Effector memory CD8-positive, alpha-beta T cell (primary cell): ENCODE measurements at regions not wholly inside any gene's neighbourhood (a gene's known extent, or its start where the extent isn't known, plus 50 kb on each side); places are given as distances from the start of the nearest gene placed in this dataset.
"Not testable (repeated sequence)": the region's sequence is repeated elsewhere in the genome, so short reads cannot be mapped to it uniquely, and the experiment has no call there.

Experiments
- ATAC-seq: fragments of 150-1000 bp; cut with Tn5 transposase; replicated peaks from 2 replicates; pipeline ENCODE4 v1.10.0; 2021; ENCODE audit warnings: mild to moderate bottlenecking, moderate library complexity
- DNase-seq, 3 experiments: peaks; one replicate each; pipeline ENCODE4 v3.0.0; 2021
- H3K27ac Mint-ChIP-seq, 2 donors: one replicate each; pipeline ENCODE4 v1.8.0; 2022; ENCODE audit warnings: mild to moderate bottlenecking in 2 of 2, mixed read lengths in 2 of 2, moderate library complexity in 2 of 2
- H3K27me3 Mint-ChIP-seq, 2 donors: one replicate each; pipeline ENCODE4 v1.8.0; 2022; ENCODE audit warnings: mixed read lengths in 2 of 2
- H3K36me3 Mint-ChIP-seq: one replicate; pipeline ENCODE4 v1.8.0; 2022; ENCODE audit warnings: mild to moderate bottlenecking, moderate library complexity, mixed read lengths; ENCODE audit not compliant: insufficient read depth
- H3K4me1 Mint-ChIP-seq, 2 donors: one replicate each; pipeline ENCODE4 v1.8.0; 2022; ENCODE audit warnings: low read depth in 2 of 2, mixed read lengths in 2 of 2
- H3K4me3 Mint-ChIP-seq, 2 donors: one replicate each; pipeline ENCODE4 v1.8.0; 2022; ENCODE audit warnings: mild to moderate bottlenecking in 2 of 2, mixed read lengths in 2 of 2, moderate library complexity in 2 of 2
- H3K9me3 Mint-ChIP-seq, 2 donors: one replicate each; pipeline ENCODE4 v1.8.0; 2022; ENCODE audit warnings: mixed read lengths in 2 of 2

DNA sequence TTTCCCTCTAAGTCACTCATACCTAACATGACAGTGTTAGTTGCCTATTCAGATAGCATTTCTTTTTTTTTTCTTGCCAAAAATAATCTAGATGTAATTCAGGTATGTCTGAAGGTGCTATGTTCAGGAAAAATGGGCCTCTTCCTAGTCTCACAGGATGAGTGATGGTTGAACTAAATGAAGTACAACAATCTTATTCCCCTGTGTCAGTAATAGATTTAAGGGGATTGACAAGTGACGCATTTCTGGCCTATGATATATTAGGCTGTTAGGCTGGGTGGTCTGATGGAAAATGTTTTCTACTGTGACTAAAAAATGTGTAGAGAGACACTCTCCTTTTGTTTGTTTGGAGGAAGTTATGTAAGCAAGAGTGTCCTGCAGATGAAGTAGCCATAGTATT lies 878.7 kb upstream of the SLITRK1 start:
- Mint-ChIP-seq H3K27ac (no peak overlapping the region), H3K4me1 (no peaks in the 10 kb centered on the region), H3K9me3 (peaks cover 0 to 6% of the 10 kb centered on the region in 2 donors), H3K36me3 (no peaks in the 10 kb centered on the region), H3K4me3 (no peak overlapping the region), H3K27me3 (no peaks in the 10 kb centered on the region)
- no peak for DNase-seq
- no peak for ATAC-seq

DNA sequence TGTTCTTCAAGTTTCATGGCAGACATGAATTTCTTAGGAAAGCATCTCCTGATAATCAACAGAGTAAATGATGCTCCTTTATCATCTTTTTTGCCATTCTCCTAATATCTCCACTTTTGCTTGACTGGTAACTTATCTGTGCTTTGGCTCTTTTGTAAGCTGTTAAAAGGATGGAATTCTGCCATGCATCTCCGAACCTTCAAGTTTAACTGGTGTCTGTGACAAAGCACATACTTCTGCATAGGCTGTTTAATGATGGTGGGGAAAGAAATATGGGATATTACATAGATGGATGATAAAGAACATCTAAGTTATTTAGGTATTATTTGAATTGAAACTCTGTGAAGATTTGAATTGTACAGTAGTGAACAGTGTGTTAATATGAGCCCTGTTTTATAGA lies 866.9 kb upstream of the SLITRK1 start:
- Mint-ChIP-seq H3K4me3 (no peak overlapping the region), H3K36me3 (no peaks in the 10 kb centered on the region), H3K27me3 (no peaks in the 10 kb centered on the region), H3K4me1 (no peaks in the 10 kb centered on the region), H3K9me3 (peaks cover 0 to 9% of the 10 kb centered on the region in 2 donors), H3K27ac (no peak overlapping the region)
- ATAC-seq, result no peak
- no peak for DNase-seq

DNA sequence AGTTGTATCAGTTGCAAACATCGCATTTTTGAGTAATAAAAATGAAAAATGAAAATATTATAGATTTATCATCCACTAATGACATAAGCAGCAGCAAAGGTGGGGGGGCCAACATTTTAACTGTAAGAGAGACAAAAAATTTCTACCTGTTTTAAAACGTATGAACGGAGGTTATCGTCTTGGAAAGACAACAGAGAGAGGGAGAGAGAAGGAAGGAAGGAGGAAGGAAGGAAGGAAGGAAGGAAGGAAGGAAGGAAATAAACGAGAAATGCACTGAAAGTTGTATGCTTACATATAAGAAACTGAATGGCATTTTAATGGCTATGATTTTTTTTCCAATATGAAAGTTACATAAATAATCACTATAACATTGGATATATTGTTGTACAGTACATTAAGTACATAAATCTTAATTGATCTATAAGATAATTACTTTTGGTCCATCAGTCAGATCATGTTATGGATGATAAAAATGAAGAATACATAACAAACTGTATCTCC lies 862.8 kb upstream of the SLITRK1 start:
- Mint-ChIP-seq H3K4me3 (no peak overlapping the region), H3K27me3 (no peaks in the 10 kb centered on the region), H3K27ac (no peak overlapping the region), H3K9me3 (peaks cover 0 to 7% of the 10 kb centered on the region in 2 donors), H3K4me1 (no peaks in the 10 kb centered on the region), H3K36me3 (no peaks in the 10 kb centered on the region)
- ATAC-seq (no peak), DNase-seq (no peak)

- no peaks in the 10 kb centered on the region for H3K27me3 Mint-ChIP-seq
- no peaks in the 10 kb centered on the region for H3K4me1 Mint-ChIP-seq
- no peak for ATAC-seq
Measured at GRCh38 chr13:84744203-84744602, 861.9 kb upstream of the SLITRK1 start.

GRCh38 chr13:84741253-84741652 lies 859.0 kb upstream of the SLITRK1 start:
- ATAC-seq (no peak), DNase-seq (no peak)
- H3K4me1 Mint-ChIP-seq, result no peaks in the 10 kb centered on the region
- H3K4me3 Mint-ChIP-seq, result no peak overlapping the region
- H3K9me3 Mint-ChIP-seq, result peaks cover 0 to 3% of the 10 kb centered on the region in 2 donors
- H3K36me3 Mint-ChIP-seq, result no peaks in the 10 kb centered on the region
- H3K27ac Mint-ChIP-seq, result no peak overlapping the region
- no peaks in the 10 kb centered on the region for H3K27me3 Mint-ChIP-seq

More at GRCh38 chr13:84744203-84744602, 861.9 kb upstream of the SLITRK1 start:
- no peak for DNase-seq
- H3K36me3 Mint-ChIP-seq, result no peaks in the 10 kb centered on the region
- H3K9me3 Mint-ChIP-seq, result peaks cover 0 to 5% of the 10 kb centered on the region in 2 donors
- H3K4me3 Mint-ChIP-seq, result no peak overlapping the region
- no peak overlapping the region for H3K27ac Mint-ChIP-seq

DNA sequence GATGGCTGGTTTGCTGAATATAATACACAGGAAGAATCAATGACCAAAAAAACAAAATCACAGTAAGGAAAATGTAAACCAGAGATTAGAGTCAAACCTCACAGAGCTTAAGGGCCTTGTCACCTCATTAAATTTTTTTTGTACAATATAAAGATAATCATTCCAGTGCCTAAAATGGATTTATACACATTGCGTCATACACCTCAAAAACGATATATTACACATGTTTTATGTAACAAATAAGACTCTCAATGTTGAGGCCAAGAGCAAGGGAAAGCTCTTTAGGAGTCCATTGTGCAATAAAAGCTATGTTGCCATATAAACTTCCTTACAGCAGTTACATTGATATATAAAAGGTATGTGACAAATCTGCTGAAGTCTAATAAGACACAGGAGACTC lies 856.7 kb upstream of the SLITRK1 start:
- Mint-ChIP-seq H3K36me3 (no peaks in the 10 kb centered on the region), H3K4me3 (no peak overlapping the region), H3K27me3 (no peaks in the 10 kb centered on the region)

DNA sequence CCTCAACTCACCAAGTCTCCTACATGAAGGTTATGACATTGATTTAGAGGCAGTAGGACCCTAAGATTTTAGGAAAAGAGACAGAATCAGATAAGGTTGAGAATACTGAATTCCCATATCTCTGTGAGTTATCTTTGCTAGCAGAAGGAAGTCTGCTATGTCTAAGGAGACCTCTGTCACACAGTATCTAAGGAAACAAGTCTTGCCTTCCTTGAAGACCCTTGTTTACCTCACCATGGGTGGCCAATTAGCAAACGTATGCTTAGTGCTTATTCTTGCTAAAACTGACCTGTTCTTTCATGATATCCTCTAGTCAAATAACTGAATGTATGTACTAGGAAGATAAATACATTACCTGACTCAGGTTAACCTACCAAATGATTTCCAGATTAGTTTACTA lies 855.4 kb upstream of the SLITRK1 start:
- no peak overlapping the region for H3K4me3 Mint-ChIP-seq
- H3K4me1 Mint-ChIP-seq, result no peaks in the 10 kb centered on the region
- ATAC-seq, result no peak
- peaks cover 0 to 3% of the 10 kb centered on the region in 2 donors for H3K9me3 Mint-ChIP-seq
- no peak for DNase-seq
- no peaks in the 10 kb centered on the region for H3K36me3 Mint-ChIP-seq
- no peak overlapping the region for H3K27ac Mint-ChIP-seq
- no peaks in the 10 kb centered on the region for H3K27me3 Mint-ChIP-seq

More for the DNA sequence above, 856.7 kb upstream of the SLITRK1 start:
- peaks cover 0 to 3% of the 10 kb centered on the region in 2 donors for H3K9me3 Mint-ChIP-seq
- no peak for DNase-seq
- no peak overlapping the region for H3K27ac Mint-ChIP-seq
- ATAC-seq, result no peak
- no peaks in the 10 kb centered on the region for H3K4me1 Mint-ChIP-seq

DNA sequence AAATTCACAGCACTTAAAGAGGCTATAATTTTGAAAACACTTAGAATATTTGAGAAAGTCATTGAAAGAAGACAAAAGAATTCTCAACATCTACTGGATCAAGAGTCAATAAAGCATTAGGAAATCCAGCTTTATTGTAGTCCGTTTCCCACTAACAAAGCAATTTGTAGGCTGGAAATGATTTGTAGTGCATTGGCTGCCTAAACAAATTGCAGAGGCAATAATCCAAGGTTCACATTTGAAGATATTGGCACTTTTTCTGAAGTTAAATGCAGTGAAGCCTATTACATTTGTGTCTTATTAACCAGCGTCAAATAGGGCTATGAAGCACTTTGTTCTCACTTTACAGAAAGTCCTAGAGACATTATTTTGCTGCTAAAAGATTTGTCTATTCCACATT lies 848.1 kb upstream of the SLITRK1 start:
- DNase-seq (no peak), ATAC-seq (no peak)
- peaks cover 0 to 2% of the 10 kb centered on the region in 2 donors for H3K9me3 Mint-ChIP-seq
- no peak overlapping the region for H3K27ac Mint-ChIP-seq
- H3K36me3 Mint-ChIP-seq, result no peaks in the 10 kb centered on the region
- no peak overlapping the region for H3K4me3 Mint-ChIP-seq
- H3K4me1 Mint-ChIP-seq, result no peaks in the 10 kb centered on the region
- no peaks in the 10 kb centered on the region for H3K27me3 Mint-ChIP-seq

- no peak for ATAC-seq
- H3K27ac Mint-ChIP-seq, result no peak overlapping the region
- H3K4me3 Mint-ChIP-seq, result no peak overlapping the region
- no peaks in the 10 kb centered on the region for H3K36me3 Mint-ChIP-seq
- H3K4me1 Mint-ChIP-seq, result no peaks in the 10 kb centered on the region
- no peaks in the 10 kb centered on the region for H3K27me3 Mint-ChIP-seq
- no peaks in the 10 kb centered on the region for H3K9me3 Mint-ChIP-seq
- no peak for DNase-seq
Measured at GRCh38 chr13:84705982-84706710, 823.9 kb upstream of the SLITRK1 start.

DNA sequence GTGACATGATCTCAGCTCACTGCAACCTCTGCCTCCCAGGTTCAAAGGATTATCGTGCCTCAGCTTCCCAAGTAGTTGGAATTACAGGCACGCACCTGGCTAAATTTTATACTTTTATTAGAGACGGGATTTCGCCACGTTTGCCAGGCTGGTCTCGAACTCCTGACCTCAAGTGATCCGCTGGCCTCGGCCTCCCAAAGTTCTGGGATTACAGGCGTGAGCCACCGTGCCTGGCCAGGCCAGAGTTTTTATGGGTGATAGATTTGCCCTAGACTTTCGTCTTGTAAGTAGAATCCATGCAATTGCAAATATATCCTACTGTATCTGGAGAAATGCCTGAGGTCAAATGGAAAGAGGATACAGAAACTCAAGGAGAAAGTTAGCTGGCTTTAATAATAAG lies 819.9 kb upstream of the SLITRK1 start:
- H3K27ac Mint-ChIP-seq, result no peak overlapping the region
- no peaks in the 10 kb centered on the region for H3K9me3 Mint-ChIP-seq
- DNase-seq (no peak), ATAC-seq (no peak)
- H3K4me3 Mint-ChIP-seq, result no peak overlapping the region
- H3K4me1 Mint-ChIP-seq, result no peaks in the 10 kb centered on the region
- H3K36me3 Mint-ChIP-seq, result no peaks in the 10 kb centered on the region
- H3K27me3 Mint-ChIP-seq, result no peaks in the 10 kb centered on the region

DNA sequence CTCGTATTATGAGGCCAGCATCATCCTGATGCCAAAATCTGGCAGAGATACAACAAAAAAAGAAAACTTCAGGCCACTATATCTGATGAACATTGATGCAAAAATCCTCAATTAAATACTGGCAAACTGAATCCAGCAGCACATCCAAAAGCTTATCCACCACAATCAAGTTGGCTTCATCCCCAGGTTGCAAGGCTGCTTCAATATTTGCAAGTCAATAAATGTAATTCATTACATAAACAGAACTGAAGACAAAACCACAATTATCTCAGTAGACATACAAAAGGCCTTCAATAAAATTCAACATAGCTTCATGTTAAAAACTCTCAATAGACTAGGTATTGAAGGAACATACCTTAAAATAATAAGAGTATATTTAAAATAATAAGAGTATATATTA lies 815.3 kb upstream of the SLITRK1 start:
- not testable (repeated sequence) for H3K9me3 Mint-ChIP-seq, H3K36me3 Mint-ChIP-seq, DNase-seq, H3K4me3 Mint-ChIP-seq, H3K27ac Mint-ChIP-seq, ATAC-seq, H3K27me3 Mint-ChIP-seq, H3K4me1 Mint-ChIP-seq

- Mint-ChIP-seq H3K36me3 (no peaks in the 10 kb centered on the region), H3K4me3 (no peak overlapping the region), H3K9me3 (peaks cover 0 to 1% of the 10 kb centered on the region in 2 donors), H3K27me3 (no peaks in the 10 kb centered on the region), H3K27ac (no peak overlapping the region), H3K4me1 (no peaks in the 10 kb centered on the region)
- no peak for ATAC-seq
- DNase-seq, result no peak
Measured at GRCh38 chr13:84686973-84687372, 804.7 kb upstream of the SLITRK1 start.

- ATAC-seq (no peak), DNase-seq (no peak)
- H3K4me3 Mint-ChIP-seq, result no peak overlapping the region
- no peaks in the 10 kb centered on the region for H3K4me1 Mint-ChIP-seq
- H3K36me3 Mint-ChIP-seq, result no peaks in the 10 kb centered on the region
- no peaks in the 10 kb centered on the region for H3K27me3 Mint-ChIP-seq
- peaks cover 0 to 1% of the 10 kb centered on the region in 2 donors for H3K9me3 Mint-ChIP-seq
- H3K27ac Mint-ChIP-seq, result no peak overlapping the region
Measured at GRCh38 chr13:84686458-84686857, 804.2 kb upstream of the SLITRK1 start.

DNA sequence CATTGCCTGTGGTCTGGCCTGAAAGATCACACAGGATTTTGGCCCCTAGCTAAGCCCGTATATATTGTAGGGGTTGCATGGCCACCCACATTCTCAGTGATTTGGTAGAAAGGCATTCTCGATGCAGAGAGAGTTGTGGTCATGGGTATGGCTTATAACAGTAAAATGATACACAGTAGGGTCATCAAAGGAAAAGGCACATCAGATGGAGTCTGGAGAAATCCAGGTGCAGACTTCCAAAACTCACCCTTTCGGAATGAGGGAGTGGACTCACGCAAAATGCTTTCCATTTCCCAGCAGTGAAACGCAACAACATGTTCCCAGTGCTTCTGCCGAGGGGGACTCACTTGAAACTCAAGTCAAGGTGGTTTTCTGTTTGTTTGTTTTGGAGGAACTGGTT lies 802.5 kb upstream of the SLITRK1 start:
- H3K9me3 Mint-ChIP-seq, result peaks cover 0 to 1% of the 10 kb centered on the region in 2 donors
- no peaks in the 10 kb centered on the region for H3K36me3 Mint-ChIP-seq
- no peak overlapping the region for H3K4me3 Mint-ChIP-seq
- H3K27me3 Mint-ChIP-seq, result no peaks in the 10 kb centered on the region
- DNase-seq (no peak), ATAC-seq (no peak)
- no peak overlapping the region for H3K27ac Mint-ChIP-seq
- no peaks in the 10 kb centered on the region for H3K4me1 Mint-ChIP-seq
